GM23248 (cell line): ENCODE measurements at regions not wholly inside any gene's neighbourhood (a gene's known extent, or its start where the extent isn't known, plus 50 kb on each side); places are given as distances from the start of the nearest gene placed in this dataset.

Experiments
- DNase-seq: peaks from one replicate; pipeline ENCODE4 v3.0.0-alpha.2; 2015
- H2AFZ ChIP-seq: fragments of 200-600 bp; sonication (generic); 2 replicates; pipeline ENCODE4 v1.6.1; 2016; ENCODE audit warnings: antibody characterized with exemption
- H3F3A ChIP-seq: fragments of 200-600 bp; sonication (generic); 2 replicates; pipeline ENCODE4 v1.6.1; 2016; ENCODE audit warnings: mild to moderate bottlenecking, antibody characterized with exemption, mixed run types; ENCODE audit not compliant: insufficient read depth
- H3K27ac ChIP-seq: fragments of 200-600 bp; sonication (generic); 2 replicates; pipeline ENCODE4 v1.5.1; 2016; ENCODE audit warnings: mild to moderate bottlenecking
- H3K27me3 ChIP-seq: fragments of 200-600 bp; sonication (generic); replicated peaks from 2 replicates; pipeline ENCODE4 v1.6.1; 2016; ENCODE audit warnings: mild to moderate bottlenecking; ENCODE audit not compliant: insufficient read depth
- H3K36me3 ChIP-seq: fragments of 200-600 bp; sonication (generic); 2 replicates; pipeline ENCODE4 v1.6.1; 2016; ENCODE audit warnings: low read depth, mild to moderate bottlenecking
- H3K4me1 ChIP-seq: fragments of 200-600 bp; sonication (generic); 2 replicates; pipeline ENCODE4 v1.6.1; 2016; ENCODE audit warnings: mild to moderate bottlenecking; ENCODE audit not compliant: insufficient read depth
- H3K4me2 ChIP-seq: fragments of 200-600 bp; sonication (generic); one replicate; pipeline ENCODE4 v1.6.1; 2016; ENCODE audit warnings: mild to moderate bottlenecking; ENCODE audit not compliant: unreplicated experiment
- H3K4me3 ChIP-seq: fragments of 200-600 bp; sonication (generic); 2 replicates; pipeline ENCODE4 v1.5.1; 2016; ENCODE audit warnings: mild to moderate bottlenecking
- H3K79me2 ChIP-seq: fragments of 200-600 bp; sonication (generic); 2 replicates; pipeline ENCODE4 v1.6.1; 2016; ENCODE audit warnings: mild to moderate bottlenecking; ENCODE audit not compliant: insufficient read depth
- H3K9ac ChIP-seq: fragments of 200-600 bp; sonication (generic); 2 replicates; pipeline ENCODE4 v1.6.1; 2016; ENCODE audit warnings: mild to moderate bottlenecking
- H3K9me2 ChIP-seq: fragments of 200-600 bp; sonication (generic); 2 replicates; pipeline ENCODE4 v1.6.1; 2016; ENCODE audit warnings: mixed run types, mild to moderate bottlenecking, moderate library complexity; ENCODE audit not compliant: insufficient read depth
- H3K9me3 ChIP-seq: fragments of 200-600 bp; sonication (generic); one replicate; pipeline ENCODE4 v1.6.1; 2017; ENCODE audit warnings: low read depth
- H4K20me1 ChIP-seq: fragments of 200-600 bp; sonication (generic); 2 replicates; pipeline ENCODE4 v1.6.0; 2016; ENCODE audit not compliant: insufficient read depth
- EZH2 ChIP-seq: fragments of 200-600 bp; sonication (generic); IDR thresholded peaks from 2 replicates; pipeline ENCODE4 v1.6.1; 2018; ENCODE audit warnings: antibody characterized with exemption, mild to moderate bottlenecking; ENCODE audit not compliant: insufficient read depth, poor library complexity, severe bottlenecking
- EZH2phosphoT487 ChIP-seq: fragments of 200-600 bp; sonication (generic); IDR thresholded peaks from 2 replicates; pipeline ENCODE4 v1.6.1; 2018; ENCODE audit warnings: antibody characterized with exemption, moderate library complexity, mild to moderate bottlenecking, low read depth; ENCODE audit not compliant: insufficient read depth
- WGBS, 2 experiments: methylation state at CpG; one replicate each; pipeline ENCODE4 v1.1.6; 2015 to 2017; ENCODE audit warnings: low lambda C conversion rate in 2 of 2, low coverage in 1 of 2; ENCODE audit errors: missing lambda C conversion rate in 2 of 2; 5-methylcytosine and 5-hydroxymethylcytosine counted together
- in situ Hi-C: fragments of 300-500 bp; cut with MboI; formaldehyde crosslinking; loops from 2 replicates; pipeline ENCODE4 v1.15.0; 2020

DNA sequence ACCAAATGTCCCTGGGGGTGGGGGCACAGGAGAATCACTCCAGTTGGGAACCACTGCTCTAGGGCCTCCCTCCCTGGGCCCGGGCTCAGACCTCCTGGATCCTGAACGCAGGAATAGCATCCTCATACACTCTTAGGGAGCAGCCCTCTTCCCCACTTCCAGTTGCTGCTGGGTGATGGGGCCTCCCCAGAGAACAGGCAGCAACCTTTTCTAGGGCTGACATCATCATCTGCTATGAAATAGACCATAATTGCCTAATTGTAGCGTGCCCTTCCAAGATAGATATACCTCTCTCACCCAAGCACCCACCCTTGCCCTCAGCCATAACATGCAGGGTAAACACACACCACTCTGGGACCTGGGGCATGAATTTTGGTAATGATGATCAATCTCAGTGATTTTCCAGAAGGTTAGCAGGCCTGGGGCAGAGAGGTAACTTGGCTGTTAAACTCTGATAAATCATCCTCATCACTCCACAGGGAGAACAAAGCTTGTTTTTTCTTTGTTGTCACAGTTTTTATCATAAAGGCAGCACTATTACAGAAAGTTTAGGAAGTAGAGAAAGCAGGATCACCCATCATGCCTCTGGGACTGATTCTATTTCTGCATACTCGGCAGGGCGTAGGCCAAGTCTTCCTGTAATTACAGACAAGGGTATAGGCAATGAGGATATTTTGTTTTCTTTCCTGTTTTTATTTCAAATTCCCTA lies 88.3 kb upstream of the PRDM11 start:
- H3K79me2 ChIP-seq: no peaks in the 10 kb centered on the region
- H3K4me2 ChIP-seq: no peak overlapping the region
- in situ Hi-C loops: no loop called here
- no peaks in the 10 kb centered on the region for H3K9me3 ChIP-seq
- peak; percentile 31 for DNase-seq
- 0 out of 2 replicates have a peak, but pooled peaks cover 14% of the 10 kb centered on the region for H3F3A ChIP-seq
- H2AFZ ChIP-seq: no peak overlapping the region
- no peaks in the 10 kb centered on the region for H4K20me1 ChIP-seq
- peaks cover 12% of the 10 kb centered on the region for H3K4me1 ChIP-seq
- no peaks in the 10 kb centered on the region for H3K27me3 ChIP-seq
- H3K4me3 ChIP-seq: no peak overlapping the region
- no peak overlapping the region for H3K9ac ChIP-seq
- WGBS, 2 experiments: 81 to 96% methylated on average over 5 of the region's 5 CpGs
- no peak overlapping the region for H3K27ac ChIP-seq
- H3K9me2 ChIP-seq: no peaks in the 10 kb centered on the region
- H3K36me3 ChIP-seq: no peaks in the 10 kb centered on the region
- TF ChIP-seq EZH2 (no peak), EZH2phosphoT487 (no peak)

GRCh38 chr11:45058647-45058950 lies 87.8 kb upstream of the PRDM11 start:
- H3K4me3 ChIP-seq: no peak overlapping the region
- in situ Hi-C loops: no loop called here
- no peak for DNase-seq
- no peaks in the 10 kb centered on the region for H3K9me2 ChIP-seq
- no peaks in the 10 kb centered on the region for H3K27me3 ChIP-seq
- no peaks in the 10 kb centered on the region for H3K79me2 ChIP-seq
- H3K9ac ChIP-seq: no peak overlapping the region
- 75 to 77% methylated on average over 3 of the region's 3 CpGs for WGBS, 2 experiments
- no peak overlapping the region for H3K4me2 ChIP-seq
- TF ChIP-seq EZH2phosphoT487 (no peak), EZH2 (no peak)
- H3K36me3 ChIP-seq: no peaks in the 10 kb centered on the region
- H2AFZ ChIP-seq: no peak overlapping the region
- H3K9me3 ChIP-seq: no peaks in the 10 kb centered on the region
- no peaks in the 10 kb centered on the region for H4K20me1 ChIP-seq
- H3K27ac ChIP-seq: no peak overlapping the region
- 0 out of 2 replicates have a peak, but pooled peaks cover 14% of the 10 kb centered on the region for H3F3A ChIP-seq
- peaks cover 12% of the 10 kb centered on the region for H3K4me1 ChIP-seq

DNA sequence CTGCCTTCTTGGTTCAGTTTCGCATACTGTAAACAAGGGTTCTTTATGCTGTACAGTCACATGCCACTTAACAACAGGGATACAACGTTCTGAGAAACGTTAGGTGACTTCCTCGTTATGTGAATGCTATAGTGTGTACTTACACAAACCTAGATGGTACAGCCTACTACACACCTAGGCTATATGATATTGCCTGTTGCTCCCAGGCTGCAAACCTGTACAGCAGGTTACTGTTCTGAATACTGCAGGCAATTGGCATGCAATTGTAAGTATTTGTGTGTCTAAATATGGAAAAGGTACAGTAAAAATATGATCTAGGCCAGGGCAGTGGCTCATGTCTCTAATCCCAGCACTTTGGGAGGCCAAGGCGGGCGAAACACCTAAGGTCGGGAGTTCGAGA lies 85.7 kb upstream of the PRDM11 start:
- Histone ChIP-seq H3K9ac (no peak overlapping the region), H3K27me3 (no peaks in the 10 kb centered on the region), H3K4me2 (no peak overlapping the region), H3K79me2 (no peaks in the 10 kb centered on the region), H3K4me3 (no peak overlapping the region), H3F3A (0 out of 2 replicates have a peak, but pooled peaks cover 14% of the 10 kb centered on the region), H3K9me3 (no peaks in the 10 kb centered on the region), H2AFZ (no peak overlapping the region), H3K27ac (no peak overlapping the region), H3K9me2 (no peaks in the 10 kb centered on the region), H3K36me3 (no peaks in the 10 kb centered on the region), H4K20me1 (no peaks in the 10 kb centered on the region), H3K4me1 (peaks cover 12% of the 10 kb centered on the region)
- DNase-seq: no peak
- TF ChIP-seq EZH2phosphoT487 (no peak), EZH2 (no peak)
- in situ Hi-C loops: no loop called here
- 75 to 81% methylated on average over 8 of the region's 8 CpGs for WGBS, 2 experiments

DNA sequence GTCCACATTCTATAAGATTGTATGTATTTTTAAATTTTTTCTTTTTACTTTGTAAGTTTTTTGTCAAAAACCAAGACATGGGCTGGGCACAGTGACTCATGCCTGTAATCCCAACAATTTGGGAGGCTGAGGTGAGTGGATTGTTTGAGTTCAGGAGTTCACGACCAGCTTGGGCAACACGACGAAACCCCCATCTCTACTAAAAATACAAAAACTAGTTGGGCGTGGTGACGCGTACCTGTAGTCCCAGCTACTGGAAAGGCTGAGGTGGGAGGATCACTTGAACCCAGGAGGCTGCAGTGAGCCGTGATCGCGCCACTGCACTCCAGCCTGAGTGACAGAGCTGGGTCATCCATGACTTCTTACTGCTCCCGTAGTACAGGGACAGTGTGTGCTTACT lies 84.8 kb upstream of the PRDM11 start:
- Histone ChIP-seq H3K36me3 (no peaks in the 10 kb centered on the region), H3K79me2 (no peaks in the 10 kb centered on the region), H3K27me3 (peaks cover 4% of the 10 kb centered on the region; the same call in 1 of the 2 replicates), H3F3A (0 out of 2 replicates have a peak, but pooled peaks cover 14% of the 10 kb centered on the region), H4K20me1 (no peaks in the 10 kb centered on the region), H3K9me3 (no peaks in the 10 kb centered on the region), H2AFZ (no peak overlapping the region), H3K4me2 (peak overlapping the region; percentile 34), H3K9me2 (no peaks in the 10 kb centered on the region), H3K9ac (no peak overlapping the region), H3K27ac (peak overlapping the region; percentile 39), H3K4me1 (peaks cover 12% of the 10 kb centered on the region), H3K4me3 (no peak overlapping the region)
- TF ChIP-seq EZH2phosphoT487: no peak
- TF ChIP-seq EZH2: no peak
- 78 to 82% methylated on average over 10 of the region's 10 CpGs for WGBS, 2 experiments
- in situ Hi-C loops: no loop called here
- DNase-seq: peak; percentile 36
